Stomach (tissue), 8 donors: ENCODE measurements at regions not wholly inside any gene's neighbourhood (a gene's known extent, or its start where the extent isn't known, plus 50 kb on each side); places are given as distances from the start of the nearest gene placed in this dataset.

ENCODE experiments used
- DNase-seq, 2 donors: peaks; one replicate each; pipeline versions ENCODE4 v3.0.0 to v3.0.0-alpha.2; 2013 to 2019
- H3K27ac ChIP-seq, 5 donors: fragments of 200-600 bp in 4 of 5; sonication (generic) in 4 of 5; one replicate each; pipeline ENCODE4 v1.5.1; 2013 to 2019; ENCODE audit warnings: mild to moderate bottlenecking in 1 of 5, moderate library complexity in 1 of 5
- H3K27me3 ChIP-seq, 3 donors: fragments of 200-600 bp; sonication (generic); one replicate each; pipeline ENCODE4 v1.5.1; 2017 to 2019; ENCODE audit warnings: mixed run types in 1 of 3
- H3K36me3 ChIP-seq, 4 donors: fragments of 200-600 bp; sonication (generic); 1 replicate in 3 of 4; 2 replicates in 1 of 4; pipeline ENCODE4 v1.5.1; 2016 to 2019
- H3K4me1 ChIP-seq, 4 donors: fragments of 200-600 bp; sonication (generic); one replicate each; pipeline ENCODE4 v1.5.1; 2016 to 2019
- H3K4me3 ChIP-seq, 4 donors: fragments of 200-600 bp; sonication (generic) in 3 of 4; one replicate each; pipeline ENCODE4 v1.5.1; 2016 to 2019; ENCODE audit warnings: mild to moderate bottlenecking in 1 of 4
- H3K9me3 ChIP-seq, 4 donors: fragments of 200-600 bp; sonication (generic); one replicate each; pipeline ENCODE4 v1.5.1; 2016 to 2019
- CTCF ChIP-seq, 7 experiments: fragments of 450-650 bp in 4 of 7; fragments of 200-600 bp in 3 of 7; sonication (generic) in 3 of 7; IDR thresholded peaks; one replicate each; pipeline ENCODE4 v1.5.1; 2016 to 2019; ENCODE audit warnings: antibody characterized with exemption in 7 of 7, control low read depth in 2 of 7, mild to moderate bottlenecking in 1 of 7
- EP300 ChIP-seq: sonication (generic); formaldehyde crosslinking; IDR thresholded peaks from one replicate; pipeline ENCODE4 v1.6.1; 2017; ENCODE audit warnings: antibody characterized with exemption
- POLR2A ChIP-seq, 4 donors: fragments of 450-650 bp; IDR thresholded peaks; one replicate each; pipeline ENCODE4 v1.6.1; 2016; ENCODE audit warnings: antibody characterized with exemption in 4 of 4, control low read depth in 2 of 4, mild to moderate bottlenecking in 1 of 4, moderate library complexity in 1 of 4
- POLR2AphosphoS5 ChIP-seq, 3 donors: sonication (generic); formaldehyde crosslinking; IDR thresholded peaks; one replicate each; pipeline ENCODE4 v1.6.1; 2016; ENCODE audit warnings: antibody characterized with exemption in 3 of 3
- WGBS, 5 donors: extraction: QIAGEN DNeasy Blood & Tissue Kit in 3 of 5; methylation state at CpG; one replicate each; pipeline versions ENCODE4 v1.1.5 to v1.1.7; 2013 to 2018; 5-methylcytosine and 5-hydroxymethylcytosine counted together
- intact Hi-C: fragments of 100-400 bp; cut with DNase I; formaldehyde crosslinking; loops from one replicate; pipeline ENCODE4 v1.15.1; 2023; ENCODE audit warnings: low total_unique reads
- donor health status: healthy with polysubstance abuse.
- donor health status: Bipolar disorder and iron deficiency.
- donor health status: healthy.

DNA sequence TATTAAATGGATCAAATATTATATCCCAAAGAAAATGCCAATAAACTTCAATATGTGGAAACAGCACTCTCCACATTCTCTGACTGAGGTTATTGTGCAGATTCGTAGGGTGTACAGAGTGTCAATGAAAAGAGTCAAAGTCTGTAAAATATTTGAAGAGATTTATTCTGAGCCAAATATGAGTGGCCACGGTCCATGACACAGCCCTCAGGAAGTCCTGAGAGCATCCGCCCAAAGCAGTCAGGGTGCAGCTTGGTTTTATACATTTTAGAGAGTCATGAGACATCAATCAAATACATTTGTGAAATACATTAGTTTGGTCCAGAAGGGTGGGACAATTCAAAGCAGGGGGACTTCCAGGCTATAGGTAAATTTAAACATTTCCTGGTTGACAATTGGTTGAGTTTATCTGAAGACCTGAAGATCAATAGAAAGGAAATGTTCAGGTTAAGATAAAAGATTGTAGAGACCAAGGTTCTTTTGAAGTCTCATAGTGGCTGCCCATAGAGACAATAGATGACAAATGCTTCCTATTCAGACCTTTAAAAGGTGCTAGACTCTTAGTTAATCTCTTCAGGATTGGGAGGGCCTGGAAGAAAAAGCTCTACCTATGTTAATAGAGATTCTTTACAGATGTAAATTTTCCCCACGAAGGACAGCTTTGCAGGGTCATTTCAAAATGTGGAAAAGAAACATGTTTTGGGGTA is 569.5 kb downstream of the MATN1 start:
- no peak overlapping the region for H3K27ac ChIP-seq
- H3K36me3 ChIP-seq = no peaks in the 10 kb centered on the region
- TF ChIP-seq POLR2AphosphoS5 (IDR thresholded peaks at IDR 0.05) (no peak), CTCF (IDR thresholded peaks at IDR 0.05) (no peak), EP300 (no peak), POLR2A (IDR thresholded peaks at IDR 0.05) (no peak)
- H3K4me3 ChIP-seq = no peak overlapping the region
- no peak for DNase-seq
- no peaks in the 10 kb centered on the region for H3K4me1 ChIP-seq
- peaks cover 0 to 35% (median 14%) of the 10 kb centered on the region in 4 donors for H3K9me3 ChIP-seq
- intact Hi-C loops = no loop called here
- peaks cover 0 to 5% (median 0%) of the 10 kb centered on the region in 3 donors for H3K27me3 ChIP-seq
- 38 to 55% (median 45%) methylated on average over 4 of the region's 4 CpGs for WGBS, 5 donors

- intact Hi-C loops = no loop called here
- no peak for DNase-seq
- peaks cover 0 to 35% (median 14%) of the 10 kb centered on the region in 4 donors for H3K9me3 ChIP-seq
- no peaks in the 10 kb centered on the region for H3K4me1 ChIP-seq
- H3K36me3 ChIP-seq = no peaks in the 10 kb centered on the region
- 48 to 69% (median 60%) methylated on average over 1 of the region's 1 CpG for WGBS, 5 donors
- no peak for TF ChIP-seq POLR2AphosphoS5 (IDR thresholded peaks at IDR 0.05)
- no peak for TF ChIP-seq EP300
- no peak for TF ChIP-seq POLR2A (IDR thresholded peaks at IDR 0.05)
- TF ChIP-seq CTCF (IDR thresholded peaks at IDR 0.05) = no peak
- no peak overlapping the region for H3K4me3 ChIP-seq
- no peak overlapping the region for H3K27ac ChIP-seq
- H3K27me3 ChIP-seq = peaks cover 0 to 2% (median 0%) of the 10 kb centered on the region in 3 donors
Measured at GRCh38 chr1:30151826-30152225, 571.6 kb downstream of the MATN1 start.

- 60 to 82% (median 70%) methylated on average over 4 of the region's 4 CpGs for WGBS, 5 donors
- Histone ChIP-seq H3K9me3 (peaks cover 0 to 31% (median 13%) of the 10 kb centered on the region in 4 donors), H3K36me3 (no peaks in the 10 kb centered on the region), H3K27me3 (peaks cover 0 to 3% (median 0%) of the 10 kb centered on the region in 3 donors), H3K4me3 (no peak overlapping the region), H3K4me1 (no peaks in the 10 kb centered on the region), H3K27ac (no peak overlapping the region)
- no peak for TF ChIP-seq POLR2AphosphoS5 (IDR thresholded peaks at IDR 0.05)
- TF ChIP-seq POLR2A (IDR thresholded peaks at IDR 0.05) = no peak
- no peak for TF ChIP-seq EP300
- TF ChIP-seq CTCF (IDR thresholded peaks at IDR 0.05) = no peak
- intact Hi-C loops = no loop called here
- DNase-seq = no peak
Measured at GRCh38 chr1:30151119-30151518, 572.3 kb downstream of the MATN1 start.

DNA sequence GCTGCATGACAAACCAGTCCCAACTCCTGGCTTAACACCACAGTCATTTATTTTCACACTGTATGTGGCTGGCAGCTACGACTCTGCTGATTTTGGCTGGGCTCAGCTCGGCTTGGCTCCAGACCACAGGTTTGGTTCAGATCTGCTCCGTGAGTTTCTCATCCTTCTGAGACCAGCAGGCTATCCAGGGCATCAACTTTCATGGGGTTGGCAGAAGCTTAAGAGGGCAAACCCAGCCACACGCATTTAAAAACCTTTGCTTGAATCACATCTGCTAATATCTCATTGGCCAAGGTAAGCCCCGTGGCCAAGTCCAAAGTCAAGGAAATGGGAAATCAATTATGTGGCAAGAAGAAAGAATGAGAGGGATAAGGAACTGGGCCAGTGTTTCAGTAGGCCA is 574.2 kb downstream of the MATN1 start:
- 62 to 89% (median 76%) methylated on average over 5 of the region's 5 CpGs for WGBS, 5 donors
- intact Hi-C loops = no loop called here
- H3K36me3 ChIP-seq = no peaks in the 10 kb centered on the region

More for the DNA sequence above, 574.2 kb downstream of the MATN1 start:
- TF ChIP-seq POLR2A (IDR thresholded peaks at IDR 0.05) (no peak), POLR2AphosphoS5 (IDR thresholded peaks at IDR 0.05) (no peak), CTCF (IDR thresholded peaks at IDR 0.05) (no peak), EP300 (no peak)
- H3K27ac ChIP-seq = no peak overlapping the region
- no peak for DNase-seq
- no peaks in the 10 kb centered on the region for H3K4me1 ChIP-seq
- no peak overlapping the region for H3K4me3 ChIP-seq
- H3K9me3 ChIP-seq = peaks cover 0 to 20% (median 9%) of the 10 kb centered on the region in 4 donors
- H3K27me3 ChIP-seq = peaks cover 0 to 21% (median 0%) of the 10 kb centered on the region in 3 donors
